OCI-M2 (cell line): ENCODE measurements at regions not wholly inside any gene's neighbourhood (a gene's known extent, or its start where the extent isn't known, plus 50 kb on each side); places are given as distances from the start of the nearest gene placed in this dataset.
"Not testable (repeated sequence)": the region's sequence is repeated elsewhere in the genome, so short reads cannot be mapped to it uniquely, and the experiment has no call there.

Experiments used
- DNase-seq: peaks from one replicate; lab custom pipeline; 2025; ENCODE audit not compliant: unreplicated experiment; lab: John Stamatoyannopoulos, UW

DNA sequence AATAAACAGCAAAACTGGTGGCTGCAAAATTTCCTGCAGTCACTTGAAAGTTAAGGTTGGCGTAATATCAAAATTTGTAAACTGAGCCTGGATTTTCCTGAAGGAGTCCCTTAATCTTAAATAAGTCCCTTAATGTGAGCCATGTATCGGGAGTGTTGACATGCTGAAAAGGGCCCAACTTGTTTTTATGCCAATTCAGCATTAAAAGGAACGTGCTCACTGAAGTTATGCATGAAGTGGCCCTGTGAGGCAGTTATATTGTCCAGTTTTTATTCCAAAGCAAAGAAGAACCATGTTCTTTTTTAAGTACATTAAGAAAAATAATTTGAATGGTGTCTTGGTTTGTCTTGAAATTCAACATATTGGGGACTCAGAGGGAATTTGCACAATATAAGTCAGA lies 1766.9 kb downstream of the SLITRK1 start:
- DNase-seq = no peak

DNA sequence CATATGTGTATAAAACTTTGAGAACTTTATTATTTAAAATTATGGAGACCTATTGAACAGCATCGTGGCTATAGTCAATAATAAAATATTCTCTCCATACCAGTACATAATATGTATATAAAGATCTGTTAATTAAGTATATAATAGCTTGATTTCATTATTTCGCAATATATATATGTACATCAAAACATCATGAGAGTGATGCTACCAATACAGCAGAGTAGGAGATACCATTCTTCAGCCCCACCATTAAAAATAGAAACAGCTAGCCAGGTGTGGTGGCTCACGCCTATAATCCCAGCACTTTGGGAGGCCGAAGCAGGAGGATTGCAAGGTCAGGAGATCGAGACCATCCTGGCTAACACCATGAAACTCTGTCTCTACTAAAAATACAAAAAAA lies 1755.3 kb upstream of the SPRY2 start:
- DNase-seq = no peak

DNA sequence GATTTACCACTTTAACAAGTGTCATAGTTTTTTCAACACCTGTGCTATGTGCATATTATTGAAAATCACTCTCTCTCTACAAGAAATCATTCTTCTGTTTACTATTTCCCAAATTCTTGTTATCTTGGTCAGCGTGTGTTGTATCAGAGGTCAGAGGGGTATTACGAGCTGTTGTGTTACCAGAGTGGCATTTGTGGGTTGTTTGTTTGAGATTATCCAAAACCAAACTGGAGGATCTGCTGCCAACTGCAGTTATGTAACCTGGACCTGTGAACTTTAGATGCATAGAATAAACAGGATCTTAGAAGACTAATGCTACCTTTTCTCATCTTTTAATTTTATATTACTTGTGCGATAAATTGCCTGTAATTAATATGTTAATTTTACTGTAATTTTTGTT lies 1751.4 kb upstream of the SPRY2 start:
- DNase-seq = no peak

- no peak for DNase-seq
Measured at GRCh38 chr13:82088781-82089180, 1747.9 kb upstream of the SPRY2 start.

- DNase-seq = no peak
Measured at GRCh38 chr13:82076496-82076895, 1735.6 kb upstream of the SPRY2 start.

DNA sequence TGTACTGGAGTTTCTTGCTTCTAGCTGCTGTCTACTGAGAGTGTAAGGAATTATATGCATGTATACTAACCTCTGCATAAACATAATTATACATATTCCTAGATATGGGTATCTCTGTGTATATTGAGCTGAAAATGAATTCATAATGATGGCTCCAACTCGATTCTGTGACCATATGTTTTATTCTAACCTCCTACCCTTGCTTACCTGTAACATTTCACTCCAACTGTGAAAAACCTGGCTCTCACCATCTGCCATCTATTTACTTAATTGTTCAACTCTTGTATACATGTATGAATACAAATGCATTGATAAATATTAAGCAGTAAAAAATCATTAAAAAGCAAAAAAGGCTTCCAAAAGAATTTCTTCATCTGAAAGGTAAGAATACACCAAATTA lies 1729.5 kb upstream of the SPRY2 start:
- DNase-seq = no peak

DNA sequence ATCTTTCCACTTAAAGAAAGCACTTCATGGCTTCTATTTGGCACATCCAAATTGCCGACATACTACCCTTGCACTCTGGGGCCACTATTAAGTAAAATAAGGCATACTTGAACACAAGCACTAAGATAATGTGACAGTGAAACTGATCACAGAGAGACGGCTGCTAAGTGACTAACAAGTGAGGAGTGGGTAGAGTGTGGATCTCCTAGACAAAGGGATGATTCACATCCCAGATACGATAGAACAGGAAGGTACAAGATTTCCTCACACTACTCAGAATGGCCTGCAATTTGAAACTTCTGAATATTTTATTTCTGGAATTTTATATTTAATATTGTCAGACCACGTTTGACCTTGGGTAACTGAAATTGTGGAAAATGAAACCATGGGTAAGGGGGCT lies 1721.8 kb upstream of the SPRY2 start:
- no peak for DNase-seq

DNA sequence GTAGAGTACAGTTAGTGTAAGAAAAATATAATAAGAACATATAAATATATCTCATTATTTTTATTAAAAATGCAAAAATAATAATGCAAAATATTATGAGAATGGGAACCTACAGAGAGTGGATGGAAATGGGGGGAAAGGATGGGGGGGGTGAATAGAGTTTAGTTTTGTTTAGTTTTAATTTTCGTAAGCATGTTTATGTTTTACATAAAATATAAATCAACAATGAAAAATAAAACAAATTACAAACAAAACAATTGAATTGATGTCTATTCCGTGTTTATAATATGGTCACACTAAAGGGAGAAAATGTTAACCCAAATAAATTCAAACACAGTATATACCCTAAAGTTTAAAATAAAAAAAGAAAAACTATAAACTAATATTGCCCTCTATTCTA lies 1717.4 kb upstream of the SPRY2 start:
- no peak for DNase-seq

- DNase-seq = not testable (repeated sequence)
Measured at GRCh38 chr13:82045316-82045715, 1704.4 kb upstream of the SPRY2 start.

GRCh38 chr13:82036602-82037001 lies 1695.7 kb upstream of the SPRY2 start:
- DNase-seq = no peak

- DNase-seq = no peak
Measured at GRCh38 chr13:82011355-82011754, 1670.4 kb upstream of the SPRY2 start.

DNA sequence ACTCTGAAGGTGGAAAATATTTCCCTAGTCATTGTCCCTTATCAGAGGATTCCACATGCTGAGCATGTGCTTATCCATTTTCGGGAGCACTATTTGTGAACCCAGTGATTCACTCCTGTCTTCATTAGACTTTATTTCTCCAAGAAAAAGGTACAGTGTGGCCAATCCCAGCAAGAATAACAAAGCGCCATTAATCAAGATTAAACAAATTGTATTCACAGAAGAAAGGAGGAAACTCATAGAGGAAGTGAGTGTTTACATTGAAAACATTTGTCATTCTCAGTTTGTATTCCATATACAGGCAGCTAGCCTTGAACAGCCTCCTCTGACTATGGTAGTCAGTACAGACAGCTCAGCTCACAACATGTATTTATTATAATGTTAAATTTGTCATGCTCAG lies 1669.9 kb upstream of the SPRY2 start:
- no peak for DNase-seq

- no peak for DNase-seq
Measured at GRCh38 chr13:82002710-82003109, 1661.8 kb upstream of the SPRY2 start.

GRCh38 chr13:81995316-81995715 lies 1654.4 kb upstream of the SPRY2 start:
- no peak for DNase-seq

- no peak for DNase-seq
Measured at GRCh38 chr13:81990652-81991051, 1649.7 kb upstream of the SPRY2 start.

DNA sequence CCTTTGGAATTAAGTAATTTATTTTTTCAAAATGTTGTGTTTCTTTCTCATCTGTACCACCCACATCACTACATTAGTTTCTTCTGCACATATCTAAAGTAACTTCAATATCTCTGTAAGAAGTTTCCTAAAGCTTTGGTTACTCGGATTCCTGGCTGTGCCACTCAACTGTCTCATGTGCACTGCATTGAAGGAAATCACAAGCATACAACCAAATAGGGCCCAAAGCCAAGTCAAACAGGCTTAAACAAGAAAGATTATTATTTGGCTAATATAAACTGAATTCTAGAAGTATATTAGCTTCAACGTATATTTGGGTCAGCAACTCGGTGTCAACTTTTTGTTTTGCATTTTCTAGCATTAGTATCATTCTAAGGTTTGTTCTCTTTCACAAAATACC lies 1647.6 kb upstream of the SPRY2 start:
- DNase-seq = no peak

- DNase-seq = no peak
Measured at GRCh38 chr13:81987677-81988357, 1646.9 kb upstream of the SPRY2 start.

DNA sequence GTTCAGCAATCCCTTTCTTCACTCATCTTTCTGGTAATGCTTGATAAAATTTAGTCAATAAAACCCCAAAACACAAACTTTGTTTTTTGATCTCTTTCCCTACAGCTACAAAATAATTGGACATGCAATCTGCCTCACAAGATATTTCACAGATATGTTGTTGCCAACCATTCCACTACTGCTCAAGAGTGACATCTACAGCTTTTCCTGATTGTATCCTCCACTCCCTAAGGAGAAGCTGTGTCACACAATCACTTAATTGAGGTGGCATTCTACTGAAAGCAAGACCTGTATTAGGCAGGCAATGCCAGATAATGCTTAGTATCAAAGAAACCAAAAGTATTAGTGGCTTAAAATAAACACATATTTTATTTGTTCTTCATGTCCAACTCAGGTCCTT lies 1646.2 kb upstream of the SPRY2 start:
- no peak for DNase-seq

DNA sequence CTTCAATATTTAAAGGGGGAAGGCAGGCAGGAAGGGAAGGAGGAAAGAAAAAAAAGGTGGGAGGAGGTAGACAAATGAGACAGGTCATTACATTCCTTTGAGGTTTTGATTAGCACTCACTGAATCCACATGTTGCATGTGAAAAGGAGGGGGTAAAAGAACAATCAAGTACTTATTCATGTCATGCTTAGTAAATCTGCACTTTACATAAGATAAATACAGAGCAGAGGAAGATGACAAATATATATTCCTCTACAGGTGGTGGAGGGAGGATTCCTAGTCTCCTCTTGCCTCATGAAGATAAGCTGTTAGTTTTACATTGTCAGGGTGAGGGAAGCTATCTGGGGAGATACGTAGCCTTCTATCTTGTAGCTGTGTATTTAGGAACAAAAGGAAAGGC lies 1645.4 kb upstream of the SPRY2 start:
- DNase-seq = no peak

DNA sequence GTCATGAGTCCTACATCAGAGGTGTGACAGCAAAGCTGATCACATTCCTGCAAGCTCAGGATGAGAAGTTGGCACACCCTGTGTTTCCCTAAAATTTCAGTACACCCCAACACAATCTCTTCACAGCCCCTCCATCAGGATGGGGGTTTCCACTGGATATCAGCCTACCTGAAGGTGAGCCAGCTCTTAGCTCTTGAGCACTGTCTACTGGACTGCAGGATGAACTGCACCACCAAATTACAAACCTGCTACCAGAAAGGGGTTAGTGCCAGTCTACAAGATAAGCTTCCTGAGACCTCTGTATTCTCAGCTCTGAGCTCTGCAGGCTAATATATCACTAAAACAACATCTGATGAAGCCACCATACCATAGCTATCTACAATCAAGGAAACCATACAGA lies 1616.2 kb upstream of the SPRY2 start:
- DNase-seq = no peak

DNA sequence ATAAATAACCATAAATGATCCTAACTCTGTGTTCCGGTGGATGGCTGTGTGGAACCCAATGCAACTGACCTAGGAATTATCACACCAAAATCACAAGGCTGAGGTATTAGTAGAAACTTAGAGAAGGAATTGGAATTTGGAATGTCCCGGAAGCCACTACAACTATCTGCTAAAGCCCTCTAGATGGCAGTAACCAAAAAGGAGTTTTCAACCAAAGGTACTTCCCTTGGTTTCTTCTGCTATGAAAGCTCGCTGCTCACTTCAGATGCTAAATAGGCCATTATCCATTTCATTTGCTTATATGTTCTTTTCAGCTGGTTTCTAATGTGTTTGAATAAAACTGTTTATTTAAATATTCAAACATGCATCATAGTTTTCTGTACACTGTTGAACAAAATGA lies 1589.1 kb upstream of the SPRY2 start:
- no peak for DNase-seq

DNA sequence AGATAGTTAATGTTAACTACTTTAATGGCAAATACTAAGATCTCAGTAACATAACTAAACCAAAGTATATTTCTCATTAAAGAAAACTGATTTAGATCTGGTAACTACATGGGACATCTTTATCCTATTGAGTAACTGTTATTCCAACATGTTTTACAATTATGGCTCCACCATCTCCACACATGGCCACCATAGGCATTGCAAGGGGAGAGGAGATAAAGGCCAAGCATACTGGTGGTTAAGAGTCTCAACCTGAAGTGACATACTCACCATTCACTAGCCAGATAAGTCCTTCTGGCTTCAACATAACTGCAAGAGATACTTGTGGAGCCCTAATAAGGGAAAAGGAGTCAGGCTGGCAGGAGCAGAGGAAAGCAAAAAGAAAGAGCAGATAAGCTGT lies 1586.4 kb upstream of the SPRY2 start:
- no peak for DNase-seq

GRCh38 chr13:81917810-81918209 lies 1576.9 kb upstream of the SPRY2 start:
- DNase-seq = no peak

DNA sequence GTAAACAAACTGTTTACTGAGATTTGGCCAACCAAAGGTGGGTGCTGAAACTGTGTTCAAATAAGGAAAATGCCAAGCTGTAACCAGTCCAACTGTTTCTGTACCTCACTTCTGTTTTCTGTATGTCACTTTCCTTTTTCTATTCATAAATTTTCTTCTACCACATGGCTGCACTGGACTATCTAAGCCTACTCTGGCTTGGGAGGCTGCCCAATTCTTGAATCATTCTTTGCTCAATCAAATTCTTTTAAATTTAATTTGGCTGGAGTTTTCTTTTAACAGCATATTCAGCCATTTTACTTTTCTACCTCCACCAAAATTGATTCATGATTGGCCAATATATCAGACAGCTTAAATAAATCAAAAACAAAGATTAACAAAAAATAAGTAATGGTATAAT lies 1575.5 kb upstream of the SPRY2 start:
- no peak for DNase-seq
